Memory B cell (primary cell): ENCODE measurements at regions not wholly inside any gene's neighbourhood (a gene's known extent, or its start where the extent isn't known, plus 50 kb on each side); places are given as distances from the start of the nearest gene placed in this dataset.
A peak's percentile ranks its signal among the peaks of the same experiment; 100 is the strongest.
"Not testable (repeated sequence)": the region's sequence is repeated elsewhere in the genome, so short reads cannot be mapped to it uniquely, and the experiment has no call there.

Experiments used
- ATAC-seq: fragments of 150-1000 bp; cut with Tn5 transposase; 2 replicates; pipeline ENCODE4 v1.10.0; 2021; ENCODE audit warnings: low read depth, mild to moderate bottlenecking, moderate library complexity
- DNase-seq, 2 donors: peaks; one replicate each; pipeline ENCODE4 v3.0.0; 2022; ENCODE audit warnings: low spot score in 2 of 2
- H3K27ac Mint-ChIP-seq: one replicate; pipeline ENCODE4 v1.8.0; 2022; ENCODE audit warnings: mild to moderate bottlenecking, moderate library complexity, mixed read lengths
- H3K27me3 Mint-ChIP-seq: one replicate; pipeline ENCODE4 v1.8.0; 2022; ENCODE audit warnings: mixed read lengths
- H3K36me3 Mint-ChIP-seq: one replicate; pipeline ENCODE4 v1.8.0; 2022; ENCODE audit warnings: mild to moderate bottlenecking, mixed read lengths
- H3K4me1 Mint-ChIP-seq: one replicate; pipeline ENCODE4 v1.8.0; 2022; ENCODE audit warnings: mixed read lengths
- H3K4me3 Mint-ChIP-seq: one replicate; pipeline ENCODE4 v1.8.0; 2022; ENCODE audit warnings: mild to moderate bottlenecking, moderate library complexity, mixed read lengths
- H3K9me3 Mint-ChIP-seq: one replicate; pipeline ENCODE4 v1.8.0; 2022; ENCODE audit warnings: mixed read lengths

- not testable (repeated sequence) for H3K27me3 Mint-ChIP-seq, H3K27ac Mint-ChIP-seq, H3K4me3 Mint-ChIP-seq, DNase-seq, H3K4me1 Mint-ChIP-seq, H3K9me3 Mint-ChIP-seq, H3K36me3 Mint-ChIP-seq, ATAC-seq
These were observed 70.2 kb downstream of the ZNF726 start for GRCh38 chr19:23984911-23985310.

- Mint-ChIP-seq H3K9me3 (peaks cover under 1% of the 10 kb centered on the region), H3K4me1 (peaks cover under 1% of the 10 kb centered on the region), H3K27ac (no peak overlapping the region), H3K27me3 (no peaks in the 10 kb centered on the region), H3K4me3 (no peak overlapping the region), H3K36me3 (no peaks in the 10 kb centered on the region)
- ATAC-seq (no peak), DNase-seq (no peak)
These were observed 71.9 kb downstream of the ZNF726 start for GRCh38 chr19:23986623-23987022.

- no peaks in the 10 kb centered on the region for H3K27me3 Mint-ChIP-seq
- H3K4me1 Mint-ChIP-seq: peaks cover 2% of the 10 kb centered on the region
- H3K27ac Mint-ChIP-seq: no peak overlapping the region
- no peak for DNase-seq
- no peak overlapping the region for H3K4me3 Mint-ChIP-seq
- no peaks in the 10 kb centered on the region for H3K36me3 Mint-ChIP-seq
- no peak for ATAC-seq
- peaks cover 11% of the 10 kb centered on the region for H3K9me3 Mint-ChIP-seq
These were observed 76.5 kb downstream of the ZNF726 start for GRCh38 chr19:23991170-23991569.

- ATAC-seq (no peak), DNase-seq (no peak)
- Mint-ChIP-seq H3K27me3 (no peaks in the 10 kb centered on the region), H3K4me3 (no peak overlapping the region), H3K27ac (no peak overlapping the region), H3K9me3 (peaks cover 17% of the 10 kb centered on the region), H3K36me3 (peaks cover 4% of the 10 kb centered on the region), H3K4me1 (peaks cover 2% of the 10 kb centered on the region)
These were observed 77.7 kb downstream of the ZNF726 start for GRCh38 chr19:23992348-23992747.

GRCh38 chr19:23993440-23993839, 78.8 kb downstream of the ZNF726 start:
- no peak for ATAC-seq
- H3K27ac Mint-ChIP-seq: no peak overlapping the region
- no peak for DNase-seq
- H3K4me1 Mint-ChIP-seq: peaks cover 2% of the 10 kb centered on the region
- no peak overlapping the region for H3K4me3 Mint-ChIP-seq
- H3K27me3 Mint-ChIP-seq: no peaks in the 10 kb centered on the region
- H3K9me3 Mint-ChIP-seq: peaks cover 23% of the 10 kb centered on the region
- H3K36me3 Mint-ChIP-seq: peaks cover 5% of the 10 kb centered on the region

- Mint-ChIP-seq H3K27ac (no peak overlapping the region), H3K4me3 (no peak overlapping the region), H3K36me3 (peaks cover 5% of the 10 kb centered on the region), H3K9me3 (peaks cover 32% of the 10 kb centered on the region), H3K27me3 (no peaks in the 10 kb centered on the region), H3K4me1 (peaks cover 2% of the 10 kb centered on the region)
- ATAC-seq (no peak), DNase-seq (peak; percentile 9 to 14)
These were observed 81.9 kb downstream of the ZNF726 start for GRCh38 chr19:23996549-23996948.

GRCh38 chr19:23998568-23998967, 83.9 kb downstream of the ZNF726 start:
- no peak overlapping the region for H3K4me3 Mint-ChIP-seq
- H3K27ac Mint-ChIP-seq: no peak overlapping the region
- H3K4me1 Mint-ChIP-seq: no peaks in the 10 kb centered on the region
- DNase-seq (no peak), ATAC-seq (no peak)
- no peaks in the 10 kb centered on the region for H3K27me3 Mint-ChIP-seq
- peaks cover 31% of the 10 kb centered on the region for H3K9me3 Mint-ChIP-seq
- H3K36me3 Mint-ChIP-seq: peaks cover 5% of the 10 kb centered on the region

- H3K27ac Mint-ChIP-seq: no peak overlapping the region
- no peak for ATAC-seq
- H3K9me3 Mint-ChIP-seq: peaks cover 29% of the 10 kb centered on the region
- H3K4me1 Mint-ChIP-seq: no peaks in the 10 kb centered on the region
- peaks cover 5% of the 10 kb centered on the region for H3K36me3 Mint-ChIP-seq
- H3K4me3 Mint-ChIP-seq: no peak overlapping the region
- H3K27me3 Mint-ChIP-seq: no peaks in the 10 kb centered on the region
- no peak for DNase-seq
These were observed 85.3 kb downstream of the ZNF726 start for GRCh38 chr19:23999821-24000610.

GRCh38 chr19:24000656-24001055, 86.0 kb downstream of the ZNF726 start:
- Mint-ChIP-seq H3K27ac (no peak overlapping the region), H3K4me3 (no peak overlapping the region), H3K4me1 (no peaks in the 10 kb centered on the region), H3K9me3 (peaks cover 24% of the 10 kb centered on the region), H3K36me3 (peaks cover 5% of the 10 kb centered on the region), H3K27me3 (no peaks in the 10 kb centered on the region)
- ATAC-seq: no peak
- no peak for DNase-seq

- Mint-ChIP-seq H3K9me3 (peaks cover 15% of the 10 kb centered on the region), H3K4me1 (no peaks in the 10 kb centered on the region)
- ATAC-seq: no peak
These were observed 84.6 kb upstream of the ZNF254 start for GRCh38 chr19:24002256-24002945.

GRCh38 chr19:24003537-24003936, 83.5 kb upstream of the ZNF254 start:
- ATAC-seq (no peak), DNase-seq (no peak)
- no peaks in the 10 kb centered on the region for H3K4me1 Mint-ChIP-seq
- H3K9me3 Mint-ChIP-seq: peaks cover 8% of the 10 kb centered on the region
- no peak overlapping the region for H3K4me3 Mint-ChIP-seq
- no peaks in the 10 kb centered on the region for H3K36me3 Mint-ChIP-seq
- no peaks in the 10 kb centered on the region for H3K27me3 Mint-ChIP-seq
- H3K27ac Mint-ChIP-seq: no peak overlapping the region

More at GRCh38 chr19:24002256-24002945, 84.6 kb upstream of the ZNF254 start:
- H3K27ac Mint-ChIP-seq: no peak overlapping the region
- H3K27me3 Mint-ChIP-seq: no peaks in the 10 kb centered on the region
- H3K36me3 Mint-ChIP-seq: no peaks in the 10 kb centered on the region
- no peak overlapping the region for H3K4me3 Mint-ChIP-seq
- DNase-seq: no peak

- ATAC-seq: no peak
- no peaks in the 10 kb centered on the region for H3K4me1 Mint-ChIP-seq
- H3K27me3 Mint-ChIP-seq: no peaks in the 10 kb centered on the region
- no peak overlapping the region for H3K27ac Mint-ChIP-seq
- no peak overlapping the region for H3K4me3 Mint-ChIP-seq
- peaks cover 6% of the 10 kb centered on the region for H3K9me3 Mint-ChIP-seq
- no peak for DNase-seq
- H3K36me3 Mint-ChIP-seq: no peaks in the 10 kb centered on the region
These were observed 82.8 kb upstream of the ZNF254 start for GRCh38 chr19:24004166-24004565.

- Mint-ChIP-seq H3K27me3 (no peaks in the 10 kb centered on the region), H3K36me3 (no peaks in the 10 kb centered on the region), H3K4me3 (no peak overlapping the region), H3K4me1 (peaks cover 10% of the 10 kb centered on the region), H3K9me3 (no peaks in the 10 kb centered on the region), H3K27ac (no peak overlapping the region)
- ATAC-seq: no peak
- no peak for DNase-seq
These were observed 56.9 kb upstream of the ZNF254 start for GRCh38 chr19:24029941-24030636.

- ATAC-seq: no peak
- Mint-ChIP-seq H3K4me1 (peaks cover 24% of the 10 kb centered on the region), H3K27ac (peak overlapping the region; percentile 97), H3K4me3 (peak overlapping the region; percentile 100), H3K9me3 (no peaks in the 10 kb centered on the region), H3K36me3 (peaks cover 9% of the 10 kb centered on the region), H3K27me3 (no peaks in the 10 kb centered on the region)
- no peak for DNase-seq
These were observed 54.3 kb upstream of the ZNF254 start for GRCh38 chr19:24032651-24033050.
